Activated naive CD8-positive, alpha-beta T cell treated with anti-CD3 and anti-CD28 coated beads, Interleukin-2, amount 50 U/mL, for 24 hours (primary cell): ENCODE measurements at regions not wholly inside any gene's neighbourhood (a gene's known extent, or its start where the extent isn't known, plus 50 kb on each side); places are given as distances from the start of the nearest gene placed in this dataset.

ENCODE experiments used
- ATAC-seq: fragments of 150-1000 bp; cut with Tn5 transposase; one replicate; pipeline ENCODE4 v1.10.0; 2021
- DNase-seq: peaks from one replicate; pipeline ENCODE4 v3.0.0; 2021
- H3K27ac Mint-ChIP-seq: one replicate; pipeline ENCODE4 v1.8.0; 2021; ENCODE audit warnings: mild to moderate bottlenecking, mixed read lengths
- H3K27me3 Mint-ChIP-seq: one replicate; pipeline ENCODE4 v1.8.0; 2021; ENCODE audit warnings: mixed read lengths
- H3K36me3 Mint-ChIP-seq: one replicate; pipeline ENCODE4 v1.8.0; 2021; ENCODE audit warnings: low read depth, mixed read lengths
- H3K4me1 Mint-ChIP-seq: one replicate; pipeline ENCODE4 v1.8.0; 2021; ENCODE audit warnings: mixed read lengths
- H3K4me3 Mint-ChIP-seq: one replicate; pipeline ENCODE4 v1.8.0; 2021; ENCODE audit warnings: mild to moderate bottlenecking, moderate library complexity, mixed read lengths
- H3K9me3 Mint-ChIP-seq: one replicate; pipeline ENCODE4 v1.8.0; 2021; ENCODE audit warnings: mixed read lengths

DNA sequence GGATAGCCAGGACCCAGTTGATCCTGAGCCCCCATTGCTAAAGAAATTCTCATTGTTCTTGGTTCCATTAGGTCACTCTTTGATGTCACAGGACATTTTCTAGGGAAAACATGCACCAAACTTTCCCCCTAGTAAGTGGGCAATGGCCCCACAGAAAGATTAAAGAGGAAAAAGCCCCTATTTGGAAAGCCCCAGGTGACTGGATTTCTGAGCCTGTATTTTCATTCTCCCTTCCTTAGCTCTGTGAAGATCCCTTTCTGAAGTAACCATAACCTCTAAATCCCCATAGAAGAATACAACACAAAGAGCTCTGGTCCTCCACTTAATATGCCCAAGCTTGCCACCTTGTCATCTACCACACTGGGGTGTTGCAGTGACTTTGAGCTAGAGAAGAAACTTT lies 232.3 kb upstream of the FGGY start:
- peak overlapping the region; percentile 77 for H3K27ac Mint-ChIP-seq
- H3K4me3 Mint-ChIP-seq: no peak overlapping the region
- DNase-seq: no peak
- no peak for ATAC-seq
- peaks cover 36% of the 10 kb centered on the region for H3K4me1 Mint-ChIP-seq
- no peaks in the 10 kb centered on the region for H3K36me3 Mint-ChIP-seq
- no peaks in the 10 kb centered on the region for H3K27me3 Mint-ChIP-seq
- peaks cover 4% of the 10 kb centered on the region for H3K9me3 Mint-ChIP-seq

GRCh38 chr1:59066236-59066635 lies 230.7 kb upstream of the FGGY start:
- peaks cover 43% of the 10 kb centered on the region for H3K4me1 Mint-ChIP-seq
- H3K27ac Mint-ChIP-seq: no peak overlapping the region
- ATAC-seq (no peak), DNase-seq (no peak)
- peaks cover under 1% of the 10 kb centered on the region for H3K9me3 Mint-ChIP-seq
- no peaks in the 10 kb centered on the region for H3K36me3 Mint-ChIP-seq
- H3K27me3 Mint-ChIP-seq: no peaks in the 10 kb centered on the region
- H3K4me3 Mint-ChIP-seq: no peak overlapping the region

GRCh38 chr1:59070610-59071009 lies 226.3 kb upstream of the FGGY start:
- no peak for DNase-seq
- peak overlapping the region; percentile 41 for H3K27ac Mint-ChIP-seq
- no peak overlapping the region for H3K4me3 Mint-ChIP-seq
- H3K36me3 Mint-ChIP-seq: no peaks in the 10 kb centered on the region
- H3K4me1 Mint-ChIP-seq: peaks cover 26% of the 10 kb centered on the region
- H3K27me3 Mint-ChIP-seq: no peaks in the 10 kb centered on the region
- ATAC-seq: no peak
- H3K9me3 Mint-ChIP-seq: no peaks in the 10 kb centered on the region

- Mint-ChIP-seq H3K36me3 (no peaks in the 10 kb centered on the region), H3K27ac (peak overlapping the region; percentile 75), H3K4me1 (peaks cover 25% of the 10 kb centered on the region), H3K27me3 (no peaks in the 10 kb centered on the region), H3K9me3 (no peaks in the 10 kb centered on the region), H3K4me3 (peak overlapping the region; percentile 30)
- DNase-seq (no peak), ATAC-seq (no peak)
These were observed 225.6 kb upstream of the FGGY start for GRCh38 chr1:59071289-59071688.

GRCh38 chr1:59071876-59072582 lies 224.9 kb upstream of the FGGY start:
- Mint-ChIP-seq H3K4me3 (peak overlapping the region; percentile 30), H3K27me3 (no peaks in the 10 kb centered on the region), H3K27ac (peak overlapping the region; percentile 75), H3K9me3 (no peaks in the 10 kb centered on the region), H3K4me1 (peaks cover 26% of the 10 kb centered on the region), H3K36me3 (no peaks in the 10 kb centered on the region)
- ATAC-seq (peak; percentile 75), DNase-seq (no peak)

- DNase-seq: no peak
- no peaks in the 10 kb centered on the region for H3K36me3 Mint-ChIP-seq
- H3K4me3 Mint-ChIP-seq: no peak overlapping the region
- peak overlapping the region; percentile 75 for H3K27ac Mint-ChIP-seq
- no peak for ATAC-seq
- peaks cover 26% of the 10 kb centered on the region for H3K4me1 Mint-ChIP-seq
- H3K27me3 Mint-ChIP-seq: no peaks in the 10 kb centered on the region
- no peaks in the 10 kb centered on the region for H3K9me3 Mint-ChIP-seq
These were observed 224.3 kb upstream of the FGGY start for GRCh38 chr1:59072583-59072947.

DNA sequence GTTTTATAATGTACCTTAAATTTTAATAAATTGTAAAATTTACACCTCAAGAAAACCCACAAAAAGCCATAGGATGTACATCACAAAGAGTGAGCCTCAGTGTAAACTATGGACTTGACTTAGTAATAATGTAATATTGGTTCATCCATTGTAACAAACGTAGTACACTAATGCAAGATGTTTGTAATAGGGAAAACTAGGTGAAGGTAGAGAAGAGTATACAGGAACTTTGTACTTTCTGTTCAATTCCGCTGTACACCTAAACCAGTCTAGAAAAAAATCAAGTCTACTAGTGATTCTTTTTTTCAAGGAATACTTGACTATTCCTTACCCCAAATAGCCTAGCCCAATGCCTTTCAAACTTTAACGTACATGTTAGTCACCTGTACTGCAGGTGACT lies 222.3 kb upstream of the FGGY start:
- Mint-ChIP-seq H3K4me3 (no peak overlapping the region), H3K27me3 (no peaks in the 10 kb centered on the region), H3K9me3 (no peaks in the 10 kb centered on the region), H3K4me1 (peaks cover 33% of the 10 kb centered on the region), H3K36me3 (no peaks in the 10 kb centered on the region), H3K27ac (no peak overlapping the region)
- DNase-seq (no peak), ATAC-seq (no peak)

DNA sequence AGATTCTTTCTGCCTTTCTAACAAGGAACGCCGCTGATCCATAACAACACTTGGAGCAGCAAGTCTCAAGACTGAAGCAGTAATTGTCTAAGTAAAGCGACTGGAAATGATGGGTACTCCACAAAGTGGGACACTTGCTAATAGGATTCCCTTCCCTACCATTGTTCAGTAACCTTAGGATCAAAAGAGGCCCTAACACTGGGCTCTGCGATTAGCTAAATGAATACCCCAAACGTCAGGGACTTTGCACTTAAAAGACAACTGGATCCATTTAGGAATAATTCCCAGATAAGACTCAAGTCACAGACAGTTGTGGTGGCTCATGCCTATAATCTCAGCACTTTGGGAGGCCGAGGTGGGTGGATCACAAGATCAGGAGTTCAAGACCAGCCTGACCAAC lies 221.9 kb upstream of the FGGY start:
- ATAC-seq: no peak
- H3K36me3 Mint-ChIP-seq: no peaks in the 10 kb centered on the region

GRCh38 chr1:59076612-59077011 lies 220.3 kb upstream of the FGGY start:
- no peak overlapping the region for H3K27ac Mint-ChIP-seq
- ATAC-seq (no peak), DNase-seq (no peak)
- H3K27me3 Mint-ChIP-seq: no peaks in the 10 kb centered on the region
- H3K36me3 Mint-ChIP-seq: no peaks in the 10 kb centered on the region
- H3K4me3 Mint-ChIP-seq: no peak overlapping the region
- no peaks in the 10 kb centered on the region for H3K9me3 Mint-ChIP-seq
- peaks cover 30% of the 10 kb centered on the region for H3K4me1 Mint-ChIP-seq

More for the DNA sequence above, 221.9 kb upstream of the FGGY start:
- H3K4me3 Mint-ChIP-seq: no peak overlapping the region
- no peak for DNase-seq
- no peak overlapping the region for H3K27ac Mint-ChIP-seq
- H3K27me3 Mint-ChIP-seq: no peaks in the 10 kb centered on the region
- peaks cover 37% of the 10 kb centered on the region for H3K4me1 Mint-ChIP-seq
- H3K9me3 Mint-ChIP-seq: no peaks in the 10 kb centered on the region

GRCh38 chr1:59077466-59078069 lies 219.3 kb upstream of the FGGY start:
- peaks cover 20% of the 10 kb centered on the region for H3K4me1 Mint-ChIP-seq
- no peaks in the 10 kb centered on the region for H3K27me3 Mint-ChIP-seq
- H3K9me3 Mint-ChIP-seq: no peaks in the 10 kb centered on the region
- DNase-seq (no peak), ATAC-seq (no peak)
- H3K36me3 Mint-ChIP-seq: no peaks in the 10 kb centered on the region
- H3K27ac Mint-ChIP-seq: no peak overlapping the region
- no peak overlapping the region for H3K4me3 Mint-ChIP-seq

GRCh38 chr1:59078070-59078800 lies 218.7 kb upstream of the FGGY start:
- no peaks in the 10 kb centered on the region for H3K9me3 Mint-ChIP-seq
- ATAC-seq (no peak), DNase-seq (no peak)
- H3K27ac Mint-ChIP-seq: peak overlapping the region; percentile 37
- no peaks in the 10 kb centered on the region for H3K27me3 Mint-ChIP-seq
- H3K36me3 Mint-ChIP-seq: no peaks in the 10 kb centered on the region
- H3K4me3 Mint-ChIP-seq: no peak overlapping the region
- H3K4me1 Mint-ChIP-seq: peaks cover 18% of the 10 kb centered on the region

DNA sequence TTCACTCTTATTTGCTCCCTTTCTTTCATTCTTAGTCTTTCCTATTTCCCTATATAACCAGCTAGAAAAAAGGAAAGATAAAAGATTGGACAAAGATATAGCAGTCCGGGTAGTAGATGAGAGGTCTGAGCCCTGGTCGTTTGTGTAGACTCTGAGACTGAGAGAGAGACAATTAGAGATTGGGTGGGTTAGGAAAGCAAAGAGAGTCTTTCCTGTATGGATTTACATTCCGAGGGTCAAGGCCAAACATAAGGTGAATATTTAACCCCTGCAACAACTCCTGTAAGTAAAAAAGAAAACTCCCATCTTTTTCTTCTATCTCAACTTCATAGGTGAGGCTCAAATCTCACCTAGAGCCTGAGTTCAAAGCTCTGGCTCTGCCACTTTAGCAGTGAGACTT lies 218.0 kb upstream of the FGGY start:
- H3K9me3 Mint-ChIP-seq: no peaks in the 10 kb centered on the region
- ATAC-seq: no peak
- H3K27me3 Mint-ChIP-seq: no peaks in the 10 kb centered on the region
- no peak overlapping the region for H3K4me3 Mint-ChIP-seq
- H3K36me3 Mint-ChIP-seq: no peaks in the 10 kb centered on the region
- peak overlapping the region; percentile 37 for H3K27ac Mint-ChIP-seq
- DNase-seq: no peak
- peaks cover 18% of the 10 kb centered on the region for H3K4me1 Mint-ChIP-seq

DNA sequence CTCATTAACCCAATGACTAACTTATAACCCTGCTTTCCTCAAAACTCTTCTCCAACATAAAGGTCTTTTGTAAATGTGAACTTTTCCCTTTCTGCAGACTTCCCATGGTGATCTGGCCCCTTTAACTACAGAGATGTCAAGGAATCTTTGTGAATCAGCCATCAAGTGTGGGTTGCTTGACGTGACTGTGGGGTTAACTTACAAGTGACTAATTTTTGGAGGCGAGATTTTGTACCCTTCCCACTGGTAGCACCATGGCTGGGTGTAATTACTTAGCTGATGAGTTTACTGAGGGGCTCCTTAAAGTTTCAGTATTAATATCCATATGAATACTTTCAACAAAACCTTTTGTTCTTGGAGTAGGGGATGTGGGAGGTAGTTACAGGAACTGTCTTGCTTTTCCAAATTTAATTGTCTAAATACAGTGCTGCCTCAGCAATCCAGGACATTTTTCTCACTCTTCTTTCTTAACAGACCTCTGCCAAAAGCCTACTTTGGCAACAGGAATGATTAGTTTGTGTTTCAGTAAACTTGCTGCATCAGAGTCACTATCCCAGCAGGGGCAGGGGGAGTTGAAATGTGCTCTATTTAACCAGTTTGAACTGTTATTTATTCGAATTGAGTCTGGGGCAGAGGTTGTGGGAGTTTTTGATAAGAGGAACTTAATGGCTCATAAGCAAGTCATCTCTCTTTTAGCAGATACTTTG lies 217.3 kb upstream of the FGGY start:
- H3K9me3 Mint-ChIP-seq: no peaks in the 10 kb centered on the region
- DNase-seq (no peak), ATAC-seq (peak; percentile 85)
- no peak overlapping the region for H3K4me3 Mint-ChIP-seq
- H3K36me3 Mint-ChIP-seq: no peaks in the 10 kb centered on the region
- H3K27ac Mint-ChIP-seq: no peak overlapping the region
- peaks cover 25% of the 10 kb centered on the region for H3K4me1 Mint-ChIP-seq
- no peaks in the 10 kb centered on the region for H3K27me3 Mint-ChIP-seq

DNA sequence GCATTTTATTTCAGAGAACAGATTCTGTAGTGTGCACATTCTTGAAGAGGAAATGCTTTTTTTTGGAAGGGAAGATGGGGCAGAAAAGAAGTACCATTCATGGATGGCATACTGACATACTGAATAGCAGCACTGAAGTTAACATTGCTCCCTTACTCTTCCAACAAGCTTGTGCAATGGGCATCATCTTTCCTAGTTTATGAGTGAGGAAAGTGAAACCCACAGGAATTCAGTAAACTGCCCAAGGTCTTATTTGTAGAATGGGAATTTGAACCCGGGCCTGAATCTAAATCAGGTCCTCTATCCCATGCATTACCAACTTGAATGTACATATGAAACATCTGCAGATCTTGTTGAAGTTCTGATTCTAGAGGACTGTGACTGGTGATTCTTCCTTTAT lies 215.7 kb upstream of the FGGY start:
- DNase-seq (no peak), ATAC-seq (no peak)
- Mint-ChIP-seq H3K27me3 (no peaks in the 10 kb centered on the region), H3K36me3 (no peaks in the 10 kb centered on the region), H3K4me3 (no peak overlapping the region), H3K9me3 (no peaks in the 10 kb centered on the region), H3K27ac (no peak overlapping the region), H3K4me1 (peaks cover 27% of the 10 kb centered on the region)

DNA sequence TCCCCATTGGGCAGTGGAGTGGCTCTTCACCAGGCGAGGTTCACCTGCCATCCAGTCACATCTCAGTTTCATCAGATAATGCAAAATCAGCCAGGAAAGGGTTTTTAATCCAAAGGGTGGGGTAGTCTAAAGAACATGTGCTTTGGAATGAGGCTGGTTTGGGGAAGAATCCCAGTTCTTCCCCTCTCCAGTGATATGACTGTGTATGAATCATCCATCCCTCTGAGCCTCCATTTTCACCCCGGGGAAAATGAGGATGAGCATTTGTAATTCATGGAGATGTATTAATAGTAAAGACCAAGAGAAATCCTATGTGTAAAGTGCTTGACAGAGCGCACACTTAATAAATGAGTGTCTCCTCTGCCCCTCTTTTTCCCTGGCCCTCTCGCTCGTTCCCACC lies 215.1 kb upstream of the FGGY start:
- Mint-ChIP-seq H3K9me3 (no peaks in the 10 kb centered on the region), H3K27me3 (no peaks in the 10 kb centered on the region), H3K4me1 (peaks cover 26% of the 10 kb centered on the region), H3K27ac (no peak overlapping the region), H3K4me3 (no peak overlapping the region), H3K36me3 (no peaks in the 10 kb centered on the region)
- DNase-seq (no peak), ATAC-seq (no peak)
